ENCODE measurements at regions not wholly inside any gene's neighbourhood (a gene's known extent, or its start where the extent isn't known, plus 50 kb on each side); places are given as distances from the start of the nearest gene placed in this dataset.

- ATAC-seq (no peak), FAIRE-seq (no peak), DNase-seq (ENCODE audit: low spot score) (no peak)
- Histone ChIP-seq H2AFZ (ENCODE audit: low read length) (no peak overlapping the region), H3K9me3 (ENCODE audit: low read length) (no peaks in the 10 kb centered on the region), H4K20me1 (ENCODE audit: insufficient read depth, low read length) (no peaks in the 10 kb centered on the region), H3K4me2 (ENCODE audit: low read depth, low read length) (no peak overlapping the region), H3K4me1 (ENCODE audit: insufficient read depth, low read length) (no peaks in the 10 kb centered on the region), H3K27ac (ENCODE audit: extremely low read length, insufficient read depth, low read length) (no peak overlapping the region), H3K27me3 (ENCODE audit: control insufficient read depth in 1 of 2, insufficient read depth in 2 of 2, low read length in 2 of 2) (no peaks in the 10 kb centered on the region; a peak in 1 of 5 replicates), H3K36me3 (replicated peaks in 1 of 2; ENCODE audit: control insufficient read depth in 1 of 2, insufficient read depth in 2 of 2, low read length in 2 of 2) (no peaks in the 10 kb centered on the region), H3K9ac (ENCODE audit: insufficient read depth, low read depth, low read length) (no peak overlapping the region), H3K4me3 (replicated peaks in 1 of 3; ENCODE audit: insufficient read depth in 1 of 3, low read depth in 2 of 3, low read length in 3 of 3) (no peak overlapping the region), H3K79me2 (ENCODE audit: insufficient read depth, low read length) (no peaks in the 10 kb centered on the region)
- CTCF ChIA-PET (ENCODE audit: low intra/inter-chr PET ratio, low total read pairs), result no interaction called here
- POLR2A ChIA-PET, result no interaction called here
- no TSS peak for BruUV-seq (replicated peaks)
- in situ Hi-C loops (cut with HindIII; ENCODE audit: extremely low pct_ligation_motif_present, low pct_unique_long_range_greater_than_20kb) (no loop called here), intact Hi-C loops (cut with micrococcal nuclease; ENCODE audit: unreplicated experiment) (no loop called here)
- TF ChIP-seq ZBTB38 (CRISPR knock-in tag; IDR thresholded peaks at IDR 0.05) (no peak), YY1 (IDR thresholded peaks at IDR 0.05; ENCODE audit: insufficient read depth, insufficient replicate concordance, low read depth, low read length) (no peak), ZSCAN31 (CRISPR knock-in tag; IDR thresholded peaks at IDR 0.05; ENCODE audit: low read depth) (no peak), PITX1 (CRISPR knock-in tag; IDR thresholded peaks at IDR 0.05) (no peak), HNRNPL (IDR thresholded peaks at IDR 0.05; ENCODE audit: low read depth, low read length) (no peak), ZNF747 (CRISPR knock-in tag; IDR thresholded peaks at IDR 0.05; ENCODE audit: borderline replicate concordance) (no peak), POLR2AphosphoS2 (IDR thresholded peaks at IDR 0.05; ENCODE audit: low read depth, low read length) (no peak), ZNF263 (CRISPR knock-in tag; IDR thresholded peaks at IDR 0.05) (no peak), STAT5B (CRISPR knock-in tag; IDR thresholded peaks at IDR 0.05) (no peak), KLF11 (CRISPR knock-in tag; IDR thresholded peaks at IDR 0.05) (no peak), EZH2 (conservative IDR thresholded peaks at IDR 0.05; ENCODE audit: low read depth, low read length) (no peak), TFDP1 (CRISPR knock-in tag; IDR thresholded peaks at IDR 0.05; ENCODE audit: borderline replicate concordance) (no peak), ZNF75D (CRISPR knock-in tag; IDR thresholded peaks at IDR 0.05; ENCODE audit: borderline replicate concordance) (no peak), CBX5 (CRISPR knock-in tag; IDR thresholded peaks at IDR 0.05; ENCODE audit: borderline replicate concordance) (no peak), ZBTB25 (CRISPR knock-in tag; IDR thresholded peaks at IDR 0.05) (no peak)
- 27% methylated on average over 5 of the region's 5 CpGs for WGBS (ENCODE audit: low lambda C conversion rate)
Measured at GRCh38 chr5:81817980-81818379, 67.1 kb upstream of the SSBP2 start.

Measured in HepG2 (cell line).